Endodermal cell (in vitro differentiated cells): ENCODE measurements at regions not wholly inside any gene's neighbourhood (a gene's known extent, or its start where the extent isn't known, plus 50 kb on each side); places are given as distances from the start of the nearest gene placed in this dataset.

Source experiments
- DNase-seq: peaks from one replicate; pipeline ENCODE4 v3.0.0-alpha.2; 2017
- H3K27ac ChIP-seq: 2 replicates; pipeline ENCODE4 v1.5.1; 2013; ENCODE audit warnings: mild to moderate bottlenecking, low read depth, low read length, moderate library complexity
- H3K27me3 ChIP-seq: 2 replicates; pipeline ENCODE4 v1.6.1; 2013; ENCODE audit warnings: mild to moderate bottlenecking, low read length, moderate library complexity; ENCODE audit not compliant: insufficient read depth, control insufficient read depth, poor library complexity, severe bottlenecking
- H3K36me3 ChIP-seq: 2 replicates; pipeline ENCODE4 v1.7.0; 2013; ENCODE audit warnings: mild to moderate bottlenecking, low read length, moderate library complexity; ENCODE audit not compliant: control insufficient read depth, insufficient read depth
- H3K4me1 ChIP-seq: one replicate; pipeline ENCODE4 v1.7.0; 2013; ENCODE audit warnings: low read length; ENCODE audit not compliant: control insufficient read depth, insufficient read depth
- H3K4me3 ChIP-seq: 2 replicates; pipeline ENCODE4 v1.5.1; 2013; ENCODE audit warnings: mild to moderate bottlenecking, low read length, moderate library complexity
- H3K9ac ChIP-seq: 2 replicates; pipeline ENCODE4 v1.6.1; 2013; ENCODE audit warnings: mild to moderate bottlenecking, low read length, moderate library complexity; ENCODE audit not compliant: poor library complexity, severe bottlenecking; ENCODE audit errors: extremely low read depth
- H3K9me3 ChIP-seq: 2 replicates; pipeline ENCODE4 v1.6.1; 2013; ENCODE audit warnings: mild to moderate bottlenecking, low read length, moderate library complexity; ENCODE audit not compliant: control insufficient read depth
- H3K27ac Mint-ChIP-seq: 2 replicates; pipeline ENCODE4 v1.8.0; 2020; ENCODE audit warnings: mixed read lengths
- H3K27me3 Mint-ChIP-seq: 2 replicates; pipeline ENCODE4 v1.8.0; 2021; ENCODE audit warnings: mild to moderate bottlenecking, mixed read lengths; ENCODE audit not compliant: insufficient read depth
- H3K36me3 Mint-ChIP-seq: 2 replicates; pipeline ENCODE4 v1.8.0; 2020; ENCODE audit warnings: low read depth, mixed read lengths
- H3K4me1 Mint-ChIP-seq: 2 replicates; pipeline ENCODE4 v1.8.0; 2020; ENCODE audit warnings: mixed read lengths
- H3K4me3 Mint-ChIP-seq: 2 replicates; pipeline ENCODE4 v1.8.0; 2020; ENCODE audit warnings: mild to moderate bottlenecking, moderate library complexity, mixed read lengths
- H3K9me3 Mint-ChIP-seq: 2 replicates; pipeline ENCODE4 v1.8.0; 2020; ENCODE audit warnings: mild to moderate bottlenecking, mixed read lengths
- CTCF ChIP-seq: fragments of 200-600 bp; sonication (generic); conservative IDR thresholded peaks from 2 replicates; pipeline ENCODE4 v1.5.0; 2021; ENCODE audit warnings: antibody characterized with exemption, mild to moderate bottlenecking
- WGBS, 2 experiments: methylation state at CpG; one replicate each; pipeline versions ENCODE4 v1.1.5 to v1.1.7; 2013; ENCODE audit warnings: missing lambda C conversion rate in 2 of 2, mixed read lengths in 1 of 2; ENCODE audit not compliant: insufficient coverage in 1 of 2, insufficient read length in 1 of 2; 5-methylcytosine and 5-hydroxymethylcytosine counted together

DNA sequence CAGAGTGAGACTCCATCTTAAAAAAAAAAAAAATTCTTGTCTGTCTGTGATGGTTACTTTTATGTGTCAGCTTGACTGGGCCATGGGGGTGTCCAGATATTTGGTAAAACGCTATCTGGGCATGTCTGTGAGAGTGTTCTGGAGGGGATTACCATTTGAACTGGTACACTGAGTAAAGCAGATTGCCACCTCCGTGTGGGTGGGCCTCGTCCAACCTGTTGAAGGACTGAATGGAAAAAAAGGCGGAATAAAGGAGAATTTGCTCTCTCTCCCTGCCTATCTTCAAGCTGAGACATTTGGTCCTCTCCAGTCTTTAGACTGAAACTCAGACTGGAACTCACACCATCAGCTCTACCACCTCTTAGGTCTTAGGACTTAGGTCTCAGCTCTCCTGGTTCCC, 82.8 kb downstream of the MIS18A start:
- DNase-seq: no peak
- Mint-ChIP-seq H3K27me3 (no peaks in the 10 kb centered on the region), H3K4me3 (no peak overlapping the region), H3K27ac (no peak overlapping the region), H3K9me3 (no peaks in the 10 kb centered on the region), H3K4me1 (peaks cover 4% of the 10 kb centered on the region), H3K36me3 (no peaks in the 10 kb centered on the region)
- no peaks in the 10 kb centered on the region for H3K36me3 ChIP-seq
- no peaks in the 10 kb centered on the region for H3K9me3 ChIP-seq
- H3K4me1 ChIP-seq: no peaks in the 10 kb centered on the region
- H3K4me3 ChIP-seq: no peak overlapping the region
- TF ChIP-seq CTCF: no peak
- H3K27me3 ChIP-seq: no peaks in the 10 kb centered on the region
- 67 to 89% methylated on average over 2 to 4 of the region's 4 CpGs for WGBS, 2 experiments
- H3K9ac ChIP-seq: no peak overlapping the region
- H3K27ac ChIP-seq: no peak overlapping the region

- no peak overlapping the region for H3K4me3 Mint-ChIP-seq
- H3K4me1 Mint-ChIP-seq: peaks cover 4% of the 10 kb centered on the region
- TF ChIP-seq CTCF: no peak
- DNase-seq: no peak
- H3K27me3 ChIP-seq: no peaks in the 10 kb centered on the region
- H3K27me3 Mint-ChIP-seq: peaks cover 2% of the 10 kb centered on the region
- 94 to 95% methylated on average over 7 of the region's 7 CpGs for WGBS, 2 experiments
- H3K4me1 ChIP-seq: no peaks in the 10 kb centered on the region
- no peak overlapping the region for H3K9ac ChIP-seq
- no peak overlapping the region for H3K4me3 ChIP-seq
- no peaks in the 10 kb centered on the region for H3K9me3 Mint-ChIP-seq
- no peaks in the 10 kb centered on the region for H3K36me3 ChIP-seq
- no peak overlapping the region for H3K27ac ChIP-seq
- no peaks in the 10 kb centered on the region for H3K36me3 Mint-ChIP-seq
- H3K27ac Mint-ChIP-seq: no peak overlapping the region
- no peaks in the 10 kb centered on the region for H3K9me3 ChIP-seq
These were observed 85.8 kb downstream of the MIS18A start for GRCh38 chr21:32193098-32193465.

DNA sequence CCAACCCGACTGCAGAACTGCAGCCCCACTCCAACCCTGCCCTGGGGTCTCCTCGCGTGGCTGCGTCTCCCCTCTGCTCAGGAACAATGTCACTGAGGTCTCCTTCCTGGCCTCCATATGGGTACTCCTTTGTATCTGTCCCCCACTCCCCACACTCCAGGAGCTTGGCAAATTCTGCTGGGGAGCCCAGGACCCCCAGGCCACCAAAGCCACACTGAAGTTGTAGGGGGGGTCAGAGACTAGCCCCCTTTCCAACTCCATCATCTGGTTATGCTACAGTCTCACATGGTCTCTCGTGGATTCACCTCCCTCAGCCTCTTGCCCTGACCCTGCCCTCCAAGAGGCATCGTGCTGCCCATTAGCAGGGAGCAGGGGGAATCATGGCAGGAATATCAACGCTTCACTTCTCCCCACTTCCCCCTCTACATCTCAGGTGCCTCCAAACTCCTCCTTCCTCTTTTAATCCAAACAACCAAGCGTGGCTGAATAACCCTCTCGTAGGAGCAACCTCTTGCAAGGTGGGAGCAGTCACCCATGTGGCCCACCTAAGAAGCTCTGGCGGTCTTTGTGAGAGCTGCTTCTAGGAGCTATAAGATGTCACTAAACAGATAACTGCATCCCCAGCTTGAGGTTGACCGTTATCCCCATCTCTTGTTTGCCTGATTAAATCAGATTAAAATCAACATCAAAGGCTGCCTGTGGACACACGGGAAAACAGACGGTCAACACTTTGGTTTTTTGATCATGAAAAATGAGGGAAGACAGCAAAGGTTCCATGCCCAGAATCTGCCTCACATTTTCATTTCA, 86.4 kb downstream of the MIS18A start:
- 94 to 100% methylated on average over 2 to 13 of the region's 13 CpGs for WGBS, 2 experiments
- no peak for TF ChIP-seq CTCF

More for the DNA sequence above, 86.4 kb downstream of the MIS18A start:
- Mint-ChIP-seq H3K27me3 (peaks cover 2% of the 10 kb centered on the region), H3K36me3 (no peaks in the 10 kb centered on the region), H3K27ac (no peak overlapping the region), H3K9me3 (no peaks in the 10 kb centered on the region), H3K4me1 (peaks cover under 1% of the 10 kb centered on the region), H3K4me3 (no peak overlapping the region)
- H3K27me3 ChIP-seq: no peaks in the 10 kb centered on the region
- H3K9ac ChIP-seq: no peak overlapping the region
- no peak overlapping the region for H3K27ac ChIP-seq
- H3K4me3 ChIP-seq: no peak overlapping the region
- DNase-seq: no peak
- no peaks in the 10 kb centered on the region for H3K4me1 ChIP-seq
- H3K36me3 ChIP-seq: no peaks in the 10 kb centered on the region
- H3K9me3 ChIP-seq: no peaks in the 10 kb centered on the region
